Neural progenitor cell (in vitro differentiated cells): ENCODE measurements at regions not wholly inside any gene's neighbourhood (a gene's known extent, or its start where the extent isn't known, plus 50 kb on each side); places are given as distances from the start of the nearest gene placed in this dataset.

Source experiments
- EZH2phosphoT487 ChIP-seq: fragments of 200-600 bp; sonication (generic); IDR thresholded peaks from 2 replicates; pipeline ENCODE4 v1.6.1; 2017; ENCODE audit warnings: antibody characterized with exemption
- TF ChIP-seq, protein P1 (sequence below): fragments of 200-600 bp; sonication (generic); IDR thresholded peaks from 2 replicates; pipeline ENCODE4 v1.5.1; 2017; ENCODE audit warnings: antibody characterized with exemption, mild to moderate bottlenecking

DNA sequence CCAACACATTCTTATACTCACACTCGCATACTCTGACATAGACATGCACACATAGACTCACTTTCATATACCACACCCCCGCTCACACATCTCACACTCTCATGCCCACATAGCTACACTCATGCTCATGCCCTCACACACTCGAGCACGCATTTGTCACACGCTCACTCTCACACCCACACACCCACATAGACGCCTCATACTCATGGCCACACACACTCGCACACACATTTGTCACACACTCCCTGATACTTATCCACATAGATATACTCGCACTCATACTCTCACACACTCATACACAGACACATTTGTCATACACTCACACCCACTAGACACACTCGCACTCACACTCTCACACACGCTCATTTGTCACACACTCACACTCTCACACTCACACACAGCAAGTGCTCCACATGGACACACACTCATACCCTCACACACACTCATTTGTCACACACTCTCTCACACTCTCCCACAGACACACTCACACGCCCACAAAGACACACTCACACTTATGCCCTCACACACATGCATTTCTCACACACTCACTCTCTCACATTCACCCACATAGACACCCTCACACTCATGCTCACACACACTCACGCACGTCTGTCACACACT lies 50.9 kb downstream of the TNP1 start:
- TF ChIP-seq, protein P1, sequence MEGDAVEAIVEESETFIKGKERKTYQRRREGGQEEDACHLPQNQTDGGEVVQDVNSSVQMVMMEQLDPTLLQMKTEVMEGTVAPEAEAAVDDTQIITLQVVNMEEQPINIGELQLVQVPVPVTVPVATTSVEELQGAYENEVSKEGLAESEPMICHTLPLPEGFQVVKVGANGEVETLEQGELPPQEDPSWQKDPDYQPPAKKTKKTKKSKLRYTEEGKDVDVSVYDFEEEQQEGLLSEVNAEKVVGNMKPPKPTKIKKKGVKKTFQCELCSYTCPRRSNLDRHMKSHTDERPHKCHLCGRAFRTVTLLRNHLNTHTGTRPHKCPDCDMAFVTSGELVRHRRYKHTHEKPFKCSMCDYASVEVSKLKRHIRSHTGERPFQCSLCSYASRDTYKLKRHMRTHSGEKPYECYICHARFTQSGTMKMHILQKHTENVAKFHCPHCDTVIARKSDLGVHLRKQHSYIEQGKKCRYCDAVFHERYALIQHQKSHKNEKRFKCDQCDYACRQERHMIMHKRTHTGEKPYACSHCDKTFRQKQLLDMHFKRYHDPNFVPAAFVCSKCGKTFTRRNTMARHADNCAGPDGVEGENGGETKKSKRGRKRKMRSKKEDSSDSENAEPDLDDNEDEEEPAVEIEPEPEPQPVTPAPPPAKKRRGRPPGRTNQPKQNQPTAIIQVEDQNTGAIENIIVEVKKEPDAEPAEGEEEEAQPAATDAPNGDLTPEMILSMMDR: no peak
- no peak for TF ChIP-seq EZH2phosphoT487
